GM19455 (cell line): ENCODE measurements at regions not wholly inside any gene's neighbourhood (a gene's known extent, or its start where the extent isn't known, plus 50 kb on each side); places are given as distances from the start of the nearest gene placed in this dataset.
"Not testable (repeated sequence)": the region's sequence is repeated elsewhere in the genome, so short reads cannot be mapped to it uniquely, and the experiment has no call there.

Experiments used
- ATAC-seq: cut with Tn5 transposase; IDR thresholded peaks from one replicate; pipeline ENCODE4 v1.9.1; 2021; ENCODE audit not compliant: unreplicated experiment

DNA sequence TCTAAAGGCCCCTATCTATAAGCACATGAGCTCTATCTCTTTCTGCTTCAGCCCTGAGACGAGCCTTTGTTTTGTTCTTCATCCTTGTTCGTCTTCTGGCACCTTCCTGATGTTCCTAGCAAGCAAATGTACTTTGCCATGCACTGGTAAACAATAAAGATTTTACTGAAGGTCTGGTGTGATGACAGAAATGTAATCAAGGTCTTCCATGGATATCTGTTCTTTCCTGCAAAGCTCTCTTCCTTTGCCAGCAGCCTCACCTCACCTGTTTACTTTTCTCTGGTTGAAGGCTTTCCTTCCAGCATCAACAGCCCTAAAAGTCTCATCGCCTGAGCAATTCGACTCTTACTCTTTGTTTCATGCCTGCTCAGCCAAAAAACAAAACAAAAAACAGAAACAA is 330.3 kb downstream of the PCNX1 start:
- ATAC-seq, result no peak

GRCh38 chr14:71238835-71239234 is 331.6 kb downstream of the PCNX1 start:
- no peak for ATAC-seq

GRCh38 chr14:71240171-71240570 is 332.9 kb downstream of the PCNX1 start:
- no peak for ATAC-seq

- no peak for ATAC-seq
Observed at GRCh38 chr14:71240866-71241520, 333.7 kb downstream of the PCNX1 start.

GRCh38 chr14:71242237-71242748 is 335.0 kb downstream of the PCNX1 start:
- no peak for ATAC-seq

- ATAC-seq, result no peak
Observed at GRCh38 chr14:71243697-71244096, 336.4 kb downstream of the PCNX1 start.

DNA sequence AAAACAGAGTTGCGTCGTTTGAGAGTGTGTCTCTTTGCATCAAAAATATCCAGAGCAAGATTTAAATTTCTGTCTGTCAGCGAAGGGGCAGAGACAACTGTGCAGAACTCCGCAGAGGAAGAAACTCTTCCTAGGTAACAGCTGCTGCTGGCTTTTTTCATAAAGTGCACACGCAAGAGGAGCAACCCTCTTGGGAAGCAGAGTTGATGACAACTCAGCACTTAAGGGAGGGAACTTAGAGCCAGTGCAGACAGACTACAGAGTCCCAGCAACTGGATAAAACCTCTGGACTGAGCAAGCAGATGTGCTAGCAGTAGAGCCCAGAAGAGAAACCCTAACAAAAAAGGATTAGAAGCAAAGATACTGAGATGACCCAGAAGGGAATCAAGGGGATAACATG is 337.1 kb downstream of the PCNX1 start:
- no peak for ATAC-seq

- ATAC-seq, result no peak
Observed at GRCh38 chr14:71245659-71246361, 338.6 kb downstream of the PCNX1 start.

DNA sequence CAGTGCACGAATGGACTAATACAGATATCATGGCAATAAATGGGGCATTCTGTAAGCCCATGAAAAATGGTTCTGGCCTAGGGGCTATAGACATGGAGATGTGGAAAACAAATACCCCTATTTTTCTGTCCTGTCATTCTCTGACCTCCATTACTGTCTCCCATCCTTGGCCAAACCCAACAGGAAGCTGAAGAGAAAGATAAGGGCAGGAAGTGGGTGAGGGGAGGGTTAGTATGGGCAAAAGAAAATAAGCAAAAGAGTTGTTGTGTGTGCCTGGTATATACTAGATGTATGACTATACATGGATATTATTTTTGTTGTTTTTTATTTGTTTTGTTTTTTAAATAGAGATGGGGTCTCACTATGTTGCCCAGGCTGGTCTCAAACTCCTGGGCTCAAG is 339.3 kb downstream of the PCNX1 start:
- no peak for ATAC-seq

- no peak for ATAC-seq
Observed at GRCh38 chr14:71247106-71247505, 339.8 kb downstream of the PCNX1 start.

DNA sequence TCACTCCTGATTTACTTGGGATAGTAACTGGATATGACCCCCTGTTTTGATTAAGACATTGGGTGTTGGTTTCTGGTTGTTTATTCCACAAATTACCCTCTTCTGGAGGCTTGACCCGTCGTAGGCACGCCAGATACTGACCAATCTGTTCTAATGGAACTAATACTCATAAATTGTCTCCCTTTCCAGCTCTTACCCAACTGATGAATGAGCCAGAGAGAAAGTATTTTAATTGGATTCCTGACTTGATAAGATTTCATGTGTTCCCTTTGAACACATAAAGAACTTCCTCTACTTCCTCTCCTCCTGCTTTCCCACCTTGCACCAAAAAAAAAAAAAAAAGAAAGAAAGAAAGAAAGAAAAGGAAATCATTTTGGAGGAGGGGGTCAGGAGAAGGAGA is 340.9 kb downstream of the PCNX1 start:
- ATAC-seq, result no peak

DNA sequence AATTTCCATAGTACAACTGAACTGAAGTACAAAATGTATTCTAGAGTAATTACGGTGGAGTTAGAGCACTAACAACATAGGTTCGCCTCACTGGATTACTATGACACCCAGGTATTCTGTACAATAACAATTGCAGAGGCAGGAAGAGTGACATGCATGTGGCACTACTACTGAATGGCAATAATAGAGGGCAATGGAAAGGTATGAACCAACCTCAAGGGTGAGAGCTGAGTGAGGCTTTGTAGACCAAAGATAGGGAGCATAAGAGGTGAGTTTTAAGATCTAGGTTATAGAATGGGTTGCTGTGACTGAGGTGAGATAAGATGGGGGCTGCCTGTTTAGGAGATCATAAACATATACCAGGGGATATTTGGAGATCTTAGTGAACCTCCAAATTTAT is 343.1 kb downstream of the PCNX1 start:
- ATAC-seq, result no peak

GRCh38 chr14:71250791-71251190 is 343.5 kb downstream of the PCNX1 start:
- no peak for ATAC-seq

- ATAC-seq, result not testable (repeated sequence)
Observed at GRCh38 chr14:71254091-71254719, 346.9 kb downstream of the PCNX1 start.

DNA sequence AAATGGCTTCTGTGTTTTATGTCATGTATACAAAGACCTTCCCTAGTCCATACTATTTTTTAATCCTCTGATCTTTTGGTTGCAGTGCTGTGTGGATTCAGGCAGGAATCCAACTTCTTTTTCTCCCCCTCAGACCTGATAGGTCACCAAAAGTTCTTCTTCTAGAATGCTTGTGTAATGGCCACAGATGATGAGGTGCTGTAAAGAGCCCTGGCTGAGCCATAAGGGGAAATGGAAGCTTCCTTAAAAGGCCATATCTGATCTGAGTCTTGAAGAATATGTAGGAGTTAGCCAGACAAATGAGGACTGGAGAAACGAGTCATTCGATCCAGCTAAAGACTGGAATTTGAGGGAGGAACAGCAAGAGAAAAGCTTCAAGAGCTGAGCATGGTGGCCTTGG is 353.9 kb downstream of the PCNX1 start:
- no peak for ATAC-seq

DNA sequence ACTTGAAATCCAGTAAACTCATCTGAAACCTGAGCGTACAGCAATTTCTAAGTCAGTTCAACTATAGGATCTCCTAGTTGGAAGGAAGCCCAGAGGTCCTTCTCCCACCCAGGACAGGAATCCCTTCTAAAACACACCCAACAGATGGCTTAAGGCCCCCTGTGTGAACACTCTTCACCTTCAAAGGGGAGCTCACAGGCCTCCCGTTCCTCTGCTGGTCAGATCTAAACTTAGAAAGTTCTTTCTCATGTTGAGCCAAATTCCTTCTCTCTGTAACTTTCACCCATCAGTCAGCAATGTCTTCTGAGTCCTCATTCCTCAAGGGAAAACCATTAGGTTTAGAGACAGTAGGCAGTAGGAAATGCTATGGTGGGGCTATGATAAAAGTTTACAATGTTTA is 355.2 kb downstream of the PCNX1 start:
- ATAC-seq, result no peak

GRCh38 chr14:71264260-71264659 is 357.0 kb downstream of the PCNX1 start:
- no peak for ATAC-seq

GRCh38 chr14:71267007-71267513 is 359.8 kb downstream of the PCNX1 start:
- ATAC-seq, result no peak

DNA sequence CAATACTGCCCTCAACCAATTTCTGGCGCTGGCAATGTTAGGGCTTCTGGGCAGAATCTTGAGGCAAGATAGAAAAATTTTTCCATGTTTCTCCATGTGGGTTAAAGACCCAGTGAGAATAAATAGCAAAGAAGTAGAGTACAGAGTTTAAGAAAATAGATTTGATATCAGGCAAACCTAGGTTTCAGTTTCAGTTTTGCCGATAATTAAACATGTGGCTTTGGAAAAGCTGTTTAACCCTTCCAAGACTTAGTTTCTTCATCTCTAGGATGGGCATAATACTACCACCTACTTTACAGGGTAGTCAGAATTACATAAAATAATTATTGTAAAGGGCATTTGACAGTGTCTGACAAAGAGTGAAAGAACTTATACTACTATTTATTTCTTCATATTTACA is 360.4 kb downstream of the PCNX1 start:
- no peak for ATAC-seq

DNA sequence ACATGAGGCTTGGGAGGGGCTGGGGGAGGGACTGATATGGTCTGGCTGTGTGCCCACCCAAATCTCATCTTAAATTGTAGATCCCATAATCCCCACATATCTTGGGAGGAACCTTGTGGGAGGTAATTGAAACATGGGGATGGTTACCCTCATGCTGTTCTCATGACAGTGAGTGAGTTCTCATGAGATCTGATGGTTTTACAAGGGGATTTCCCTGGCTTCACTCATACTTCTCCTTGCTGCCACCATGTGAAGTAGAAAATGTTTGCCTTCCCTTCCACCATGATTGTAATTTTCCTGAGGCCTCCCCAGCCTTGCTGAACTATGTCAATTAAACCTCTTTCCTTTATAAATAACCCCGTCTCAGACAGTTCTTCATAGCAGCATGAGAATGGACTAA is 362.9 kb downstream of the PCNX1 start:
- ATAC-seq, result no peak

DNA sequence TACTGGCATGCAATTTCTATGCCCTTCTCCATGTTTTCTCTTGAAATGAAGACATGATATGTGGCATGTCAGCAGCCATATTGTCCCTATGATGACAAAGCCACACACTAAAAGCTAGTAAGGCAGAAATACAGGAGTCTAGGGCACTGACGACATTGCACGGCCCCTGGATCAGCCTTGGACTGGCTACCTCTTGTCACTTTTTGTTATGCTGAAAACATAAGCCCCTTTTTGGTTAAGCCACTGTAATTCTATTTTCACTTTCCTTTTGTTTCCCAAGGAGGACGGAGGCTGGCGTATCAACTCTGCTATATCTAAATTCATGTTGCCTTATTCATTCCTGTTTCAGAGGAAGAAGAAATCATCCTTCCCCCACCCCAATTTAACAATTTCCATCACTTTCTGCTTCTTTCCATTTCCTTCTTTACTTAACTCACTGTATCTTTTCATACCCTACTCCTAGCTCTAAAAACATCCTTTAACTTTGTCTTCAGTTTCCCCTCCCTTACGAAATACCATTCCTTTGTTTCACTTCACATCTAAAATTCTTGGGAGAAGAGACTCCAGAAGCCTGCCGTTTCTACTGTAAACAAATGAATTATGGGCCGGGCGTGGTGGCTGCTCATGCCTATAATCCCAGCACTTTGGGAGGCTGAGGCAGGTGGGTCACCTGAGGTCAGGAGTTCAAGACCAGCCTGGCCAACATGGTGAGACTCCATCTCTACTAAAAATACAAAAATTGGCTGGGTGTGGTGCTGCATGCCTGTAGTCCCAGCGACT is 364.1 kb downstream of the PCNX1 start:
- ATAC-seq, result no peak
